Endodermal cell (in vitro differentiated cells): ENCODE measurements at regions not wholly inside any gene's neighbourhood (a gene's known extent, or its start where the extent isn't known, plus 50 kb on each side); places are given as distances from the start of the nearest gene placed in this dataset.
"Not testable (repeated sequence)": the region's sequence is repeated elsewhere in the genome, so short reads cannot be mapped to it uniquely, and the experiment has no call there.

Experiments used
- DNase-seq: peaks from one replicate; pipeline ENCODE4 v3.0.0-alpha.2; 2017
- H3K27ac ChIP-seq: 2 replicates; pipeline ENCODE4 v1.5.1; 2013; ENCODE audit warnings: mild to moderate bottlenecking, low read depth, low read length, moderate library complexity
- H3K27me3 ChIP-seq: 2 replicates; pipeline ENCODE4 v1.6.1; 2013; ENCODE audit warnings: mild to moderate bottlenecking, low read length, moderate library complexity; ENCODE audit not compliant: insufficient read depth, control insufficient read depth, poor library complexity, severe bottlenecking
- H3K36me3 ChIP-seq: 2 replicates; pipeline ENCODE4 v1.7.0; 2013; ENCODE audit warnings: mild to moderate bottlenecking, low read length, moderate library complexity; ENCODE audit not compliant: control insufficient read depth, insufficient read depth
- H3K4me1 ChIP-seq: one replicate; pipeline ENCODE4 v1.7.0; 2013; ENCODE audit warnings: low read length; ENCODE audit not compliant: control insufficient read depth, insufficient read depth
- H3K4me3 ChIP-seq: 2 replicates; pipeline ENCODE4 v1.5.1; 2013; ENCODE audit warnings: mild to moderate bottlenecking, low read length, moderate library complexity
- H3K9ac ChIP-seq: 2 replicates; pipeline ENCODE4 v1.6.1; 2013; ENCODE audit warnings: mild to moderate bottlenecking, low read length, moderate library complexity; ENCODE audit not compliant: poor library complexity, severe bottlenecking; ENCODE audit errors: extremely low read depth
- H3K9me3 ChIP-seq: 2 replicates; pipeline ENCODE4 v1.6.1; 2013; ENCODE audit warnings: mild to moderate bottlenecking, low read length, moderate library complexity; ENCODE audit not compliant: control insufficient read depth
- H3K27ac Mint-ChIP-seq: 2 replicates; pipeline ENCODE4 v1.8.0; 2020; ENCODE audit warnings: mixed read lengths
- H3K27me3 Mint-ChIP-seq: 2 replicates; pipeline ENCODE4 v1.8.0; 2021; ENCODE audit warnings: mild to moderate bottlenecking, mixed read lengths; ENCODE audit not compliant: insufficient read depth
- H3K36me3 Mint-ChIP-seq: 2 replicates; pipeline ENCODE4 v1.8.0; 2020; ENCODE audit warnings: low read depth, mixed read lengths
- H3K4me1 Mint-ChIP-seq: 2 replicates; pipeline ENCODE4 v1.8.0; 2020; ENCODE audit warnings: mixed read lengths
- H3K4me3 Mint-ChIP-seq: 2 replicates; pipeline ENCODE4 v1.8.0; 2020; ENCODE audit warnings: mild to moderate bottlenecking, moderate library complexity, mixed read lengths
- H3K9me3 Mint-ChIP-seq: 2 replicates; pipeline ENCODE4 v1.8.0; 2020; ENCODE audit warnings: mild to moderate bottlenecking, mixed read lengths
- WGBS, 2 experiments: methylation state at CpG; one replicate each; pipeline versions ENCODE4 v1.1.5 to v1.1.7; 2013; ENCODE audit warnings: missing lambda C conversion rate in 2 of 2, mixed read lengths in 1 of 2; ENCODE audit not compliant: insufficient coverage in 1 of 2, insufficient read length in 1 of 2; 5-methylcytosine and 5-hydroxymethylcytosine counted together
- TF ChIP-seq, protein P1 (sequence below): fragments of 200-600 bp; sonication (generic); conservative IDR thresholded peaks from 2 replicates; pipeline ENCODE4 v1.5.0; 2021; ENCODE audit warnings: antibody characterized with exemption, mild to moderate bottlenecking

DNA sequence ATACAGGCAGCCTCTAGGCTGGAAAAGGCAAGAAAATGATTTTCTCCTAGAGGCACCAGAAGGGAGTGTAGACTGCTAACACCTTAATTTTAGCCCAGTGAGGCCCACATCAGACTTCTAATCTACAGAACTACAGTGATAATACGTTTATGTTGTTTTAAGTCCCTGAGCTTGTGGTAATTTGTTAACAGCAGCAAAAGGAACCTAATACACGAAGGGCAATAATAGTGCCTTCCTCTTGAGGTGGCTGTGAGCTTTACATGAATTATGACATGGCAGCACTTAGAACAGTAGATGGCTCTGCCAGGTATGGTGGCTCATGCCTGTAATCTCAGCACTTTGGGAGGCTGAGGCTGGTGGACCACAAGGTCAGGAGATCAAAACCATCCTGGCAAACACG lies 118.8 kb downstream of the ZNF664 start:
- no peak overlapping the region for H3K27ac Mint-ChIP-seq
- H3K4me1 ChIP-seq, result no peaks in the 10 kb centered on the region
- peaks cover 8% of the 10 kb centered on the region for H3K4me1 Mint-ChIP-seq
- no peak for DNase-seq
- no peak overlapping the region for H3K4me3 ChIP-seq
- no peaks in the 10 kb centered on the region for H3K9me3 ChIP-seq
- 98 to 100% methylated on average over 3 of the region's 3 CpGs for WGBS, 2 experiments
- TF ChIP-seq, protein P1, sequence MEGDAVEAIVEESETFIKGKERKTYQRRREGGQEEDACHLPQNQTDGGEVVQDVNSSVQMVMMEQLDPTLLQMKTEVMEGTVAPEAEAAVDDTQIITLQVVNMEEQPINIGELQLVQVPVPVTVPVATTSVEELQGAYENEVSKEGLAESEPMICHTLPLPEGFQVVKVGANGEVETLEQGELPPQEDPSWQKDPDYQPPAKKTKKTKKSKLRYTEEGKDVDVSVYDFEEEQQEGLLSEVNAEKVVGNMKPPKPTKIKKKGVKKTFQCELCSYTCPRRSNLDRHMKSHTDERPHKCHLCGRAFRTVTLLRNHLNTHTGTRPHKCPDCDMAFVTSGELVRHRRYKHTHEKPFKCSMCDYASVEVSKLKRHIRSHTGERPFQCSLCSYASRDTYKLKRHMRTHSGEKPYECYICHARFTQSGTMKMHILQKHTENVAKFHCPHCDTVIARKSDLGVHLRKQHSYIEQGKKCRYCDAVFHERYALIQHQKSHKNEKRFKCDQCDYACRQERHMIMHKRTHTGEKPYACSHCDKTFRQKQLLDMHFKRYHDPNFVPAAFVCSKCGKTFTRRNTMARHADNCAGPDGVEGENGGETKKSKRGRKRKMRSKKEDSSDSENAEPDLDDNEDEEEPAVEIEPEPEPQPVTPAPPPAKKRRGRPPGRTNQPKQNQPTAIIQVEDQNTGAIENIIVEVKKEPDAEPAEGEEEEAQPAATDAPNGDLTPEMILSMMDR, result no peak
- no peak overlapping the region for H3K9ac ChIP-seq
- no peaks in the 10 kb centered on the region for H3K9me3 Mint-ChIP-seq
- H3K36me3 ChIP-seq, result no peaks in the 10 kb centered on the region
- peaks cover under 1% of the 10 kb centered on the region for H3K27me3 Mint-ChIP-seq
- no peaks in the 10 kb centered on the region for H3K27me3 ChIP-seq
- no peak overlapping the region for H3K4me3 Mint-ChIP-seq
- H3K36me3 Mint-ChIP-seq, result no peaks in the 10 kb centered on the region
- H3K27ac ChIP-seq, result no peak overlapping the region

DNA sequence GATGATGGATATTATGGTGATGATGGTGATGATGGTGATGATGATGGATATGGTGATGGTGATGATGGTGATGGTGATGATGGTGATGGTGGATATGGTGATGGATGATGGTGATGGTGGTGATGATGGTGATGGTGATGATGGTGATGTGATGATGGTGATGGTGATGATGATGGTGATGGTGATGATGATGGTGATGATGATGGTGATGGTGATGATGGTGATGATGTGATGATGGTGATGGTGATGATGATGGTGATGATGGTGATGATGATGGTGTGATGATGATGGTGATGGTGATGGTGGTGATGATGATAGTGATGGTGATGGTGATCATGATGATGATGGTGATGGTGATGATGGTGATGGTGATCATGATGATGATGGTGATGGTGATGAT lies 119.5 kb downstream of the ZNF664 start:
- not testable (repeated sequence) for H3K27me3 Mint-ChIP-seq, H3K4me3 Mint-ChIP-seq

DNA sequence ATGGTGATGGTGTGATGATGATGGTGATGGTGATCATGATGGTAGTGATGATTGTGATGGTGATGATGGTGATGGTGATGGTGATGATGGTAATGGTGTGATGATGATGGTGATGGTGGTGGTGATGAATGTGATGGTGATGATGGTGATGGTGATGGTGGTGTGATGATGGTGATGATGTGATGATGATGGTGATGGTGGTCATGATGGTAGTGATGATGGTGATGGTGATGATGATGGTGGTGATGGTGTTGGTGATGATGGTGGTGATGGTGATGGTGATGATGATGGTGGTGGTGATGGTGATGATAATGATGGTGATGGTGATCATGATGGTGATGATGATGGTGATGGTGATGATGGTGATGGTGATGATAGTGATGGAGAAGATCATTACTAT lies 120.3 kb downstream of the ZNF664 start:
- no peak overlapping the region for H3K27ac ChIP-seq
- H3K9ac ChIP-seq, result no peak overlapping the region
- Mint-ChIP-seq H3K4me3 (no peak overlapping the region), H3K9me3 (no peaks in the 10 kb centered on the region), H3K4me1 (no peaks in the 10 kb centered on the region), H3K36me3 (no peaks in the 10 kb centered on the region), H3K27ac (no peak overlapping the region), H3K27me3 (peaks cover 2% of the 10 kb centered on the region)
- no peaks in the 10 kb centered on the region for H3K4me1 ChIP-seq
- H3K9me3 ChIP-seq, result no peaks in the 10 kb centered on the region
- no peak for DNase-seq
- TF ChIP-seq, protein P1, result no peak
- no peak overlapping the region for H3K4me3 ChIP-seq
- H3K36me3 ChIP-seq, result no peaks in the 10 kb centered on the region
- no peaks in the 10 kb centered on the region for H3K27me3 ChIP-seq

More for the DNA sequence above, 119.5 kb downstream of the ZNF664 start:
- not testable (repeated sequence) for H3K27ac ChIP-seq, DNase-seq, H3K4me1 ChIP-seq, H3K36me3 Mint-ChIP-seq, H3K9ac ChIP-seq, H3K36me3 ChIP-seq, H3K9me3 Mint-ChIP-seq, H3K4me3 ChIP-seq, H3K27me3 ChIP-seq, H3K4me1 Mint-ChIP-seq, H3K9me3 ChIP-seq, H3K27ac Mint-ChIP-seq

DNA sequence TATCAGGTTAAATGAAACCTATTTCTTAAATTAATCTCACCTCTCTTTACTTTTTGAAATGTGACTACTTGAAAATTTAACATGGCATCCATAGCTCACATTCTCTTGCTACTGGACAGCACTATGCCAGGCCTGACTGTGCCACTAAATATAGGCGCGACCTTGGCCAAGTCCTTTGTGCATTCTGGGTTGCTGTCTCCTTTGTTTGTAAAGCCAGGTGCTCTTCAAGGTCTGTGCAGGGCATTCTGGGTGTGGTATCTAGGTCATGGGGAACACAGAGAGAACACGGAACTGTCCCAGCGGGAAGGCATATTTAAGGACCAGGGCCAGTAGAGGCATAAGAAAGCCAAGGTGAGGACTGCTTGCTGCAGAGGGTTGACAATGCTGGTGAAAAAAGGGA lies 121.2 kb downstream of the ZNF664 start:
- H3K9ac ChIP-seq, result no peak overlapping the region
- Mint-ChIP-seq H3K9me3 (no peaks in the 10 kb centered on the region), H3K4me3 (no peak overlapping the region), H3K27ac (no peak overlapping the region), H3K36me3 (no peaks in the 10 kb centered on the region), H3K27me3 (peaks cover 2% of the 10 kb centered on the region), H3K4me1 (peaks cover 8% of the 10 kb centered on the region)
- TF ChIP-seq, protein P1, result no peak
- DNase-seq, result no peak
- no peaks in the 10 kb centered on the region for H3K9me3 ChIP-seq
- H3K27me3 ChIP-seq, result no peaks in the 10 kb centered on the region
- 89 to 93% methylated on average over 4 of the region's 4 CpGs for WGBS, 2 experiments
- no peaks in the 10 kb centered on the region for H3K36me3 ChIP-seq
- no peak overlapping the region for H3K4me3 ChIP-seq
- H3K4me1 ChIP-seq, result peaks cover 4% of the 10 kb centered on the region
- no peak overlapping the region for H3K27ac ChIP-seq
